ENCODE measurements at regions not wholly inside any gene's neighbourhood (a gene's known extent, or its start where the extent isn't known, plus 50 kb on each side); places are given as distances from the start of the nearest gene placed in this dataset.

DNA sequence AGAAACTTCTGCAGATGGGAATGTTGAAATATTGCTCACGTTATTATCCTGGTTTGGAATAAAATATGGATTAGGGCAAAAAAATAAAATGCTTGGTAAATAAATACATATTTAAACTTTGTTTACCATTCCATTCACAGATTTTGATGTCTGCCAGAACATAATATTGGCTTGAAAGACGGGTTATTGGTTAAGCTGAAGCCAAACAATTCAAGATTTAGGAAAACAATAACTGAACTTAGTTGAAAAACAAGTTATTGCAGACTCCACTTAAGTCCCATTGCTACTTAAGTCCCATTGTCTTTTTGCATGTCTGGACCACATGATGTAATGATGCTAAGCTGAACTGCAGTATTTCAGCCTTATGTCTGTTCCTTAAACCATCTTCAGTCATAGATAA lies 722.5 kb downstream of the FAT4 start:
- no peaks in the 10 kb centered on the region for H3K27me3 ChIP-seq
- no peak overlapping the region for H3K27ac ChIP-seq
- H3K4me1 ChIP-seq: no peaks in the 10 kb centered on the region
- DNase-seq: no peak
- no peaks in the 10 kb centered on the region for H3K9me3 ChIP-seq (replicated peaks)
- no peak overlapping the region for H3K4me3 ChIP-seq
- H3K36me3 ChIP-seq: no peaks in the 10 kb centered on the region

DNA sequence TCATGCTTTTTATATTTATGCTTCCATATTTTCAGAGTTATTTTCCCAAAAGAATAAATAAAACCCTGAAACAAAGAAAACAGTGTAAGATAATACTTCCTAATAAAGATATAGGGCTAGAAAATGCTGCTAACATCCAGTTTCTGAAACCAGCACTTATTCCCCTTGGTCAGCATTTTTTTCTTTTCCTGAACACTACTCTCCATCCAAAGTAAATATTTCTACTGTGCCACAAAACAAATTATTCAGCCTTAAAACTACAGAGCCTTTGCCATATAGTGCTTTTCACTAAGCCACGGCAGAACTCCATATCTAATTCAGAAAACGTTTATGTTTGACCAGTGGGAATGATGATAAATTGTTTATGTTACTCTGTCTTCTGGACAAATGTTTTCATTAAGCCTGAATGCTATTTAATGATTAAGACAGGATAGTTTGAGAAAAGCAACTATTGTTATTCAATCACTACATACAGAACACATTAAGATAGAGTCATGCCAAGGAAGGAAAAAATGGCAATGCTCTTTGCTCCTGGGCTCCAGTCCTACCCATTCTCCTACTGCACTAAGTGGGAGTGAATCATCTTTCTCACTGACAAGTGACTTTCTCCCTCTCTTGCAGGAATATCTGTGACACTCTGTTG lies 723.9 kb downstream of the FAT4 start:
- Histone ChIP-seq H3K4me3 (no peak overlapping the region), H3K27me3 (no peaks in the 10 kb centered on the region), H3K4me1 (no peaks in the 10 kb centered on the region), H3K36me3 (no peaks in the 10 kb centered on the region), H3K9me3 (replicated peaks) (no peaks in the 10 kb centered on the region), H3K27ac (no peak overlapping the region)
- DNase-seq: no peak

DNA sequence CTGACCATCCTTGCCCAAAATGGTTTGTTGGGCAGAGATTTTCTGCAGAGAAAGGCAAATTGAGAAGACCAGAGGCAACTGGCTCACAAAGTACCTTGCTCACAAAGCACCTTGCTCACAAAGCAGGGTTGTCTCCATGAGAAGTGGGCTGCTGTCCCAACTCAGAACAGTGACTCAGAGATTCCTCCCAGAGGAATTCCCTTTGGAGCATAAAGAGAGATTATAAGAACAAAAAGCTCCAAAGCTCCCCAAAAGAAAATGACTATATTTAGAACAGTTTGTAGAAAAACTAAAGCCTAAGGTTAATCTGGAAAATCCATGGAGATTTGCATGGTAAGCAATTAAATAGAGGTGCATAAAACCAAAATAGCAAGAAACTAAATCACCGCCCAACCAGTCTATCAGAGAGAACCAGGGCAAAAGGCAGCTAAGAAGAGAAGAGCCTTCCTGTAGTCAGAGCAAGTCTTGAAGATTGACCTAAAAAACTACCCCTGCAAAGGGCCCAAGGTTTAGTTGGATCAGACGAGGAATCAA lies 731.4 kb downstream of the FAT4 start:
- no peaks in the 10 kb centered on the region for H3K27me3 ChIP-seq
- no peaks in the 10 kb centered on the region for H3K9me3 ChIP-seq (replicated peaks)
- DNase-seq: peak in 1 of 2 experiments; percentile 39
- H3K27ac ChIP-seq: no peak overlapping the region
- H3K4me1 ChIP-seq: peaks cover under 1% of the 10 kb centered on the region
- no peak overlapping the region for H3K4me3 ChIP-seq
- no peaks in the 10 kb centered on the region for H3K36me3 ChIP-seq

DNA sequence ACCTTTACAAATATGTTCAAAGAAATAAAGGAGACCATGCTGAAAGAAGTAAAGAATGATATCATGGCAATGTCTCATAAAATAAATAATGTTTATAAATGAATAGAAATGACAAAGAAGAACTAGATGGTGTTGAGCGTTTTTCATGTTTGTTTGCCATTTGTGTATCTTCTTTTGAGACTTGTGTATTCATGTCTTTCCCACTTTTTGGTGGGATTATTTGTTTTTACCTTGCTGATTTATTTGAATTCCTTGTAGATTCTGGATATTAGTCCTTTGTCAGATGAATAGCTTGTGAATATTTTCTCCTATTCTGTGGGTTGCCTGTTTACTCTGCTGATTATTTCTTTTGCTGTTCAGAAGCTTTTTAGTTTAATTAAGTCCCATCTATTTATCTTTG lies 732.4 kb downstream of the FAT4 start:
- no peaks in the 10 kb centered on the region for H3K9me3 ChIP-seq (replicated peaks)
- no peak overlapping the region for H3K4me3 ChIP-seq
- H3K27me3 ChIP-seq: no peaks in the 10 kb centered on the region
- DNase-seq: no peak
- H3K27ac ChIP-seq: no peak overlapping the region
- peaks cover 10% of the 10 kb centered on the region for H3K4me1 ChIP-seq
- no peaks in the 10 kb centered on the region for H3K36me3 ChIP-seq

DNA sequence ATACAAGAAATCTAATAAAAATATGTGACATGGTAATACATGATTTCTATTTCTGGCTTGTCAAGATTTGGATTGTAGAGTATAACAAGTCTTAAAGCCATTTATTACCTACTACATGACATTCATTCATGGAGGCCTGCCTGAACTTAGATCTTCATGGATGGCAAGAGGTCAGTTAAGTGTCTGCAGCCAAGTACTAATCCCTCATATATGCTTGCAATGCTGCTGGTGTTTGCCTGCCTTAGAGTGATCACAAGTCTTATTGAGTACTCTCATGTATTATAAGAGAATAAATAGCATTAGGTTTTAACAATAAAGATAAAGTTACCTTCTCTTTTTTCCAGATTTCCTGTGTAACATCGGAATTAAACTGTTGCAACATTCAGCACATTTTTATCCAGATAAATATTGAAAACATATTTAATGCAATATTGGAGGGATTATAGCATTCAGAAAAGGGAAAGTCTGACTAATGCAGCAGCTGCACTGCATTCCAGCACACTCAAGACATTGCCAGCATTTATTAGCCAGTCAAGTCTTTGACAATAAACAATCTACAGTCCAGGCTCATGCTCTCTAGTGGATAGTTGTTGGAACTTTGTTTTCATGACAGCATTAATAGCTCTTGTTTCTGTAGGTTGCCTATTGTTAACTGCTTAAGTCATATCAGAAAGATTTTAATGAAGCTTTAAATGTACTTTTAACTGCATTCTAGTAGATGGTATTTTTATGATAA lies 737.1 kb downstream of the FAT4 start:
- H3K9me3 ChIP-seq (replicated peaks): no peaks in the 10 kb centered on the region
- H3K27ac ChIP-seq: peak overlapping the region; percentile 60
- H3K4me3 ChIP-seq: no peak overlapping the region; the same call in 1 of the 2 replicates
- no peaks in the 10 kb centered on the region for H3K36me3 ChIP-seq
- no peaks in the 10 kb centered on the region for H3K27me3 ChIP-seq
- H3K4me1 ChIP-seq: peaks cover 18% of the 10 kb centered on the region
- peak; percentile 56 to 82 for DNase-seq

DNA sequence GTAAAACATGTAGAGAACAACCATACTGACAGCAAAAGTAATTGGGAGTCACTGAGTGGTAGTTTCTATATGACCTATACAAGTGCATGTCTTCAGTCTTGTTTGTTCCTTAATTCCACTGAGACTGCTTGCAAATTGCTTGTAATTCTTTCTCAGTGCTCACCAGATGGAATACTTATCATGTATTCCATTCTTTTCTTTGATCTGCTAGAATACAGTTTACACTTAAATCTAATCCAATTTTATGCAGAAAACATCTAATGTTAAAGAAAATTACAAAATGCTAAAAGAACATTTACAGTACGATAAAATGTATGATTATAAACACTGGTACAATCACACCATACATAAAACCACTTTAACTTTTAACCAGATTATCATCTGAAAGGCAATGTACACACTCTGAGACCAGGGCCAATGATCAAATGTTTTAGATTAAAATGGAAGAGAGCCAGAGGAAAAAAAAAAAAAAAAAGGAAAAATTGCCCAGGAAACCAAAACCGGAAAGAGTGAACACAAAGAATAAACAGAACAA lies 741.4 kb downstream of the FAT4 start:
- Histone ChIP-seq H3K9me3 (replicated peaks) (no peaks in the 10 kb centered on the region), H3K4me1 (peaks cover 17% of the 10 kb centered on the region), H3K27me3 (no peaks in the 10 kb centered on the region), H3K27ac (no peak overlapping the region), H3K36me3 (no peaks in the 10 kb centered on the region), H3K4me3 (no peak overlapping the region)
- no peak for DNase-seq

DNA sequence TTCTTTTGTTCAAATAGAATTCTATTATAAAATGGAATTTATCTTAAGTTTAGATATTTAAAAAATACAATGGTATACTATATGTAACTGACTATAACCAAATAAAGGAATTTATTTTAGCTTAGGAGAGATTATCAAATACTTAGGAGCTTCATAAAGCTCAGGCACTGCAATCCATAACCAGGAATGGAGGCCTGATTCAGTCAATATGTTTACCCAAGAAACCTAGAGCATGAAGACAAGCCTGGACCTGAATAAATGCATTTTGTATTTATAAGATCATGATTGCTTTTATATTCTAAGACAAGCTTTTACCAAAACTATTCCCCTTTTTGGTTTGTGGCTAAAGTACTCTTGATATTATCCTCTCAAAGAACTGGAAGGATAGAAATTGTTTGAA lies 742.6 kb downstream of the FAT4 start:
- no peak for DNase-seq
- no peaks in the 10 kb centered on the region for H3K36me3 ChIP-seq
- H3K27me3 ChIP-seq: no peaks in the 10 kb centered on the region
- peaks cover 5% of the 10 kb centered on the region for H3K4me1 ChIP-seq
- H3K9me3 ChIP-seq (replicated peaks): no peaks in the 10 kb centered on the region
- H3K27ac ChIP-seq: no peak overlapping the region
- H3K4me3 ChIP-seq: no peak overlapping the region

DNA sequence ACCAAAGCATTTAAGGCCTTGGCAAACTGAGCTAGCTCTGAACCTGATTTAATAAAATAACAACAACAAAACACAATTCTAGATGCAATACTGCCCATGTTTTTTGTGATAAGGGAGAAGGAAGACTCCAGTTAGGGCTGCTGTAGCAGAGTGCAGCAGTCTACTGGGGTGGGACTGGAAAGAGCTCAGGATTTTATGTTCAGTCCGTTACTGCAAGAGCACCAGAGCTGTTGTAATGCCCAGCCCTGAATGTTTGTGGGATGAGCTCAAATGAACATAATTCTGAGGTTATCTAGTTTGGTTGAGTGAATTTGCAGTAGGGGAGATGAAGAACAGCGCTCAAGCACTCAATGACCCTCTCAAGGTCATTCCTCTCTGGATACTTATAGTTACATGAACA lies 743.8 kb downstream of the FAT4 start:
- Histone ChIP-seq H3K4me1 (no peaks in the 10 kb centered on the region), H3K36me3 (no peaks in the 10 kb centered on the region), H3K27me3 (no peaks in the 10 kb centered on the region), H3K27ac (no peak overlapping the region), H3K9me3 (replicated peaks) (no peaks in the 10 kb centered on the region), H3K4me3 (no peak overlapping the region)
- DNase-seq: no peak

DNA sequence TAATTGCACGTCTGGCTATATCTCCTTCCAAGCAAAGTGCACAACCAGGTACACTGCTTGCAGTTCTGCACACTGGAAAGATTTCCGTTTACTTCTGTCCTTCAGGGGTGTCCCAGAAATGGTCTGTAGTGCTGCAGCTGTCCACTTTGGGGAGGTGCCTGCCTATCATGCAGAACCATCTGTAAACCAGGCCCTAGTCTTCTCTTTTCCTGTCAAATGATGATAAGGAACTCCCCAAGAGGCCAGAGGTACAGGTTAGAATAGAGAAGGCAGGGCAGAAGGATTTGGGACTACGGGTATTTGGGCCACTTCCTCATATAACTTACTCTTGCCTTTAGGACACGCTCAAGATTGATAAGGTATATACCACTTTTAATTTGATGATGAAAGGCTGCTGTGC lies 746.9 kb downstream of the FAT4 start:
- no peak for DNase-seq

DNA sequence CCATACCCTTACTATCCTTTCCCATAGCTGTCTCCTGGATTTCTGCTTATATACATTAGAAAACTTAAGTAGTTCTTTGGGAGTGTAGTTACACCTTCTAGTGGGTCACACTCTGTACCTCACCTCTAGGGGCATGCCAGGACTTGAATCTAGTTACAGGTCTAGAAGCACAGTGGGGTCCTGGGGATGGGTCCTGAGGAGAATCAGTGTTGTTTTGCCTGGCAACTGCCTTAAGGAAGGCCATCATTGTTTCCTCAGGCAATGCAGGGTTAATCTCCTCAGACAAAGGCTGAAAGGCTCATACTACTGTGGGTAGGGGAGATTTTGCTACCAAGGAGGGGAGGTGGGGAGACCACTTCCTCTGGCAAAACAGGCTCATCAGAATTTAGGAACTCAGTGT lies 750.3 kb downstream of the FAT4 start:
- Histone ChIP-seq H3K36me3 (no peaks in the 10 kb centered on the region), H3K4me3 (no peak overlapping the region), H3K27ac (no peak overlapping the region), H3K9me3 (replicated peaks) (no peaks in the 10 kb centered on the region), H3K27me3 (no peaks in the 10 kb centered on the region), H3K4me1 (no peaks in the 10 kb centered on the region)
- DNase-seq: no peak

More for the DNA sequence above, 746.9 kb downstream of the FAT4 start:
- no peaks in the 10 kb centered on the region for H3K9me3 ChIP-seq (replicated peaks)
- H3K27me3 ChIP-seq: no peaks in the 10 kb centered on the region
- no peak overlapping the region for H3K27ac ChIP-seq
- no peak overlapping the region for H3K4me3 ChIP-seq
- H3K4me1 ChIP-seq: no peaks in the 10 kb centered on the region
- H3K36me3 ChIP-seq: no peaks in the 10 kb centered on the region

DNA sequence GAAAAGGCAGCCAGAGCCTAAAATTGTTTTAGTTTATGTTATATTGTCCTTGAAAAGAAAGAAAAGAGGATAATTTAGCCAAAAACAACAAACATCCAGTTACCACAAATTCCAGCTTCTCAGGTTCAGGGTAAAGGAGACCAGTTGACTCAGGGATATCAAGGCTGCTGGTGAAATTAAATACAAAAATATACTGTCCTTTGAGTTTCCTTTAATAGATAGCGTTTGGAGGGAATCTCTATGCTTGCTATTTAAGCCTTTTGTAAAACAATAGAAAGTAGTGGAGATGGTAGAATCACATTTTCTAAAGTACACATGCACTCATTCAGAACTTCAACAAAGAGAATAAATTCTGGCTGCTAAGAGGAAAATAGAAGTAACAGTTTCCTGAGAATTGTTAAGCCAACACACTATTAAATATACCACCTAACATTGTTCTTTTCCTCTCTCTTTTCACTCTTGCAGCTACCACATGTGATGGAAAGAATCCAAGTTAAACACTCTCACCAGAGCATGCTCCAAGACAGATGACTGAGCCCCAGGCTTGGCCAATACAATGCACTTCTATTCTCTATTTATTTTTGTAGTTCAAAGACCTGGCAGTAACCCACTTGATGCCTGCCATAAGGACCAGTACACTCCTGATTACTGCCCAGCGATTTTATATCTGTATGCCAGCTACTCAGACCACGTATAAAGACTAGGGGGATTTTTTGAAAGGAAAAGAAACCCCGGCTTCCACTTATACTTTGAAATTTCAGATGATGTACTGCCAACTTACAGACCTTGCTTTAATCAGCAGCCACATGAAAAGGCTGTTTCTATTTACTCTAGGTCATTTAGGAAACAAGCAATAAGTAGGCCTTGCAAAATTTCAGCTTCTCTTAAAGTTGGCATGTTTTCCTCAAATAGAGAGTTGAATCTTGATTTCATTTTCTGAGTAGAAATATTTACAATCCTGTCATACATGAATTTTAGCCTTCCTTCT lies 756.9 kb downstream of the FAT4 start:
- Histone ChIP-seq H3K4me1 (peaks cover 18% of the 10 kb centered on the region), H3K9me3 (replicated peaks) (no peaks in the 10 kb centered on the region), H3K4me3 (no peak overlapping the region), H3K36me3 (no peaks in the 10 kb centered on the region), H3K27me3 (no peaks in the 10 kb centered on the region), H3K27ac (no peak overlapping the region)
- DNase-seq: peak; percentile 62 to 80

DNA sequence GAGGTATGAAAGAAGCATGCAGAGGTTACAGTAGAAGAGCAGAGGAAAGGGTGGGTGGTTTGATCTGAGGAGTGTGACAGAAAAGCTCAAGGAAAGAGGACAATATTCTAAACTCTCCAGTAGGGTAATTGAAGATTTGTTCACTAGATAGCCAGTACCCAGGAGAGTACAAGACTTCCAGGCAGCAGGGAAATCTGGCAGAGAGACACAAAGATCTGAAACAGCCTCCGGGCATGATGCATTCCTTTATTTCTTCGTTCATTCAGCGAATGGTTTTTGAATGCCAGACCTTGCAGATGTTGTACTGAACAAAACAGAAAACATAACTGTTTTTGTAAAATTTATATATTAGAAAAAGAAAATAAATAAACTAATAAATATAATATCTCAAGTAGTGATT lies 766.6 kb downstream of the FAT4 start:
- no peak for DNase-seq
- no peaks in the 10 kb centered on the region for H3K36me3 ChIP-seq
- no peak overlapping the region for H3K4me3 ChIP-seq
- H3K27ac ChIP-seq: no peak overlapping the region
- H3K4me1 ChIP-seq: no peaks in the 10 kb centered on the region
- no peaks in the 10 kb centered on the region for H3K27me3 ChIP-seq
- no peaks in the 10 kb centered on the region for H3K9me3 ChIP-seq (replicated peaks)

DNA sequence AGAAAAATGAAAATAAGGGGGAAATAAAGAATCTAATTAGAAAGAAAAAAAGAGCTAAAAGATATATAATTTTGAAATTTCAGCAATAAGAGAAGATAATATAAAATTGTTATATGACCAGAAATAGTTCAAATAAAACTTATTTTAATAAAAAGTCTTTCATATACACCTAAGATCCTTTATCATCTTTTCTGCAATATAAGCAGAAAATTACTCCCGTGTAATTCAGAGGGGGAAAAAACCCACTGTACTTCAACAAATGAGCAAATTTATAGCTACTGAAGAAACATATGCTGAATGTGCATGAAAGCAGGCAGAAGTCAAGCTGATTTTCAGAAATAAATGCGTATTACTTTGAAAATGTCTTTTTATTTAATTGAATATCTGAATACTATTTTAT lies 771.3 kb downstream of the FAT4 start:
- no peaks in the 10 kb centered on the region for H3K36me3 ChIP-seq
- no peak for DNase-seq
- H3K4me3 ChIP-seq: no peak overlapping the region
- no peaks in the 10 kb centered on the region for H3K9me3 ChIP-seq (replicated peaks)
- H3K27ac ChIP-seq: no peak overlapping the region
- no peaks in the 10 kb centered on the region for H3K27me3 ChIP-seq
- H3K4me1 ChIP-seq: no peaks in the 10 kb centered on the region

DNA sequence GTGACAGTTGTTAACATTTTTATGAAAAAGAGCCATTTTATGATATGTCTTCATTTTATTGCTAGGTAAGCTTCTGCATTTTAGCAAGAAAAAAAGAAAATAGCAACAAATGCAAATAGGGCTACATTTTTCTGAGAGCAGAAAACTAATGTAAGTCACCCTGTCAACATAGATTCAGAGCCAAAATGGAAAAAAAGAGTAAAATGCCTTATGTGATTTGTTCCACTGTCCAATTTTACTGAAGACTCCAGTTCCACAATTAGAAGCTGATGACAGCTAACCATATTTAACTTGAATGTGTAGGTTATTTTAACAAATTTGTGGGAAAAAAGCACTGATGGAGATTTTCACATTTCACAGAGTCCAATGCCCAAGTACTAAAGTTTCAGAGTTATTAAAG lies 772.3 kb downstream of the FAT4 start:
- Histone ChIP-seq H3K27me3 (no peaks in the 10 kb centered on the region), H3K4me1 (no peaks in the 10 kb centered on the region), H3K4me3 (no peak overlapping the region), H3K27ac (no peak overlapping the region), H3K36me3 (no peaks in the 10 kb centered on the region), H3K9me3 (replicated peaks) (no peaks in the 10 kb centered on the region)
- DNase-seq: no peak

Data from SJCRH30 (cell line).